HG03175 (cell line): ENCODE measurements at regions not wholly inside any gene's neighbourhood (a gene's known extent, or its start where the extent isn't known, plus 50 kb on each side); places are given as distances from the start of the nearest gene placed in this dataset.
A peak's percentile ranks its signal among the peaks of the same experiment; 100 is the strongest.

ENCODE experiments used
- ATAC-seq: cut with Tn5 transposase; IDR thresholded peaks from one replicate; pipeline ENCODE4 v1.9.1; 2021; ENCODE audit warnings: mild to moderate bottlenecking, moderate library complexity; ENCODE audit not compliant: unreplicated experiment

DNA sequence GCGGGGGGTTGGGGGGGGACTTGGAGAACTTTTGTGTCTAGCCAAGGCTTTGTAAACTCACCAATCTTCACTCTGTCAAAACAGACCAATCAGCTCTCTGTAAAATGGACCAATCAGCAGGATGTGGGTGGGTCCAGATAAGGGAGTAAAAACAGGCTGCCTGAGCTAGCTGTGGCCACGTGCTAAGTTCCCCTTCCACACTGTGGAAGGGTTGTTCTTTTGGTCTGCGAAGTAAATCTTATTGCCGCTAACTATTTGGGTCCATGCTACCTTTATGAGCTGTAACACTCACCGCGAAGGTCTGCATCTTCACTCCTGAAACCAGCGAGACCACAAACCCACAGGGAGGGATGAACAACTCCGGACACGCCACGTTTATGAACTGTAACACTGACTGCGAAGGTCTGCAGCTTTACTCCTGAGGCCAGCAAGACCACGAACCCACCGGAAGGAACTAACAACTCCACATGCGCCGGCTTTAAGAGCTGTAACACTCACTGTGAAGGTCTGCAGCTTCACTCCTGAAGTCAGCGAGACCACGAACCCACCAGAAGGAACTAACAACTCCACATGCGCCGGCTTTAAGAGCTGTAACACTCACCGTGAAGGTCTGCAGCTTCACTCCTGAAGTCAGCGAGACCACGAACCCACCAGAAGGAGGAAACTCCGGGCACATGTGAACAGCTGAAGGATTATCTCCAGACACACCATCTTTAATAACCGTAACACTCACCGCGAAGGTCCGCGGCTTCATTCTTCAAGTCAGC is 186.6 kb downstream of the ID4 start:
- ATAC-seq: peak; percentile 91

DNA sequence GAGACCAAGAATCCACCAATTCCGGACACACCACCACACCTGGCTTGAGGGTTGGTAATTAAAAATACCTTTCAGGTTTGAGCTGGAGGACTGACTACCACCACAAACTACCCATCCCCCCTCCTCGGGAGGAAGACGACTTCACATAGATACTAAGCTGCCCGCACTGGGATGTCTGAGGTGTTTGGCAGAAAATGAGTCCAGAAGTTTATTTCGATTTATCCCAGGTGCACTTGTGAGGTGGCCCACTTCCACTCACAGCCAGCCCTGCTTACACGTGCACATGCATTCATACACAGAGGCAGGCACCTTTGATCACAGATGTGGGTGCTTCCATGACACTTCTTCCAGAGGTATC is 187.1 kb downstream of the ID4 start:
- ATAC-seq: no peak

DNA sequence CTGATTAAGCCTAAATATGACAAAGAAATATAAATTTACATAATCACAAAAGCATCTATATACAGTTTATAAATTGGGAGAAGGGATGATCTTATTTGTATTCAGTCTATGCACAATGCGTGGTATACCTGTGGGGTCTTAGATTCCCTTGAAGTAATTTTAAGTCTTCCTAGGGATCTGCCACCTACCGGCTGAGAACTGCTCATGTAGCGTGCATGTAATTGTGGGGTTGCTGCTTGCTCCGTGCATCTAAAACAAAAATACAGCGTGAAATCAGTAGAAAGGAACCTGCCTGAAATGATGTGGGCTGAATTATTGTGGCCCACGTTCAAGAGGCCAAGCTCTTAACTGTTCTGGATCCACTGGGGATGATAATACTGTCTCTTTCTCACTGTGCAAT is 187.3 kb downstream of the MBOAT1 start:
- no peak for ATAC-seq

DNA sequence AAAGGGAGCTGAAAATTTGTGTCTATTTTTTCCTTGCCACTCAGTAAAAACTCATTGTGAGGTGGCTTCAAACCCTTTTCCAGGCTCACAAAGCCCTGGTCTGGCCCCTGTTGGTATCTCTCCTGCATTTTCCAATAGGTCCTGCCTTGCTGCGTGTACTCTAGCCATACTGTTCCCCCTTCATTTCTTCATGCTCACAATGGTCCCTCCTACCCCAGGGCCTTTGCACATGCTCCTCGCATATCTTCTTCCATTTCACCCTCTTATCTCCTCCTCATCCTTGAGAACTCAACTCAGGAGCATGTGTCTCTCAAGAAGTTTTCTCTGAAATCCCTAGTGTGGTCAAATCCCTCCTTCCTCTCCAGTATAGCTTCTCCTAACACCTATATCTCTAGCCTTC is 186.6 kb downstream of the MBOAT1 start:
- no peak for ATAC-seq

DNA sequence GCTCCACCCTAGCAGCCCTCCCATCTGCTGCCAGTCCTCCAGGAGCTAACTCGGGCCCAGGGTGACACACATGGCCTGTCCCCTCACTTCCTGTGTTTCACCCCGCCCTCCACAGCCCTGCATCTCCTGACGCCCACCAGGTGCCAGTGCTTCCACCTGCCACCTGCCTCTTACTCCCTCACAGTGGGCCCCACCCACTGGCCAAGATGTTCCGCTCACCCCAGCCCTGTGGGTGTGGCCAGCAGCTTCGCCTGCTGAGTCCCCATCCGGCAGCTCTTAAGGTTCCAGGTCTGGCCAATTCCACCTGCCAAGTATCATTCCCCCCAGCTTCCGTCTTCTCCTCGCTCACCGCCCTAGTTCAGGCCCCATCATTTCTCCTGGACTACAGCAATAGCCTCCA is 184.1 kb downstream of the MBOAT1 start:
- no peak for ATAC-seq

DNA sequence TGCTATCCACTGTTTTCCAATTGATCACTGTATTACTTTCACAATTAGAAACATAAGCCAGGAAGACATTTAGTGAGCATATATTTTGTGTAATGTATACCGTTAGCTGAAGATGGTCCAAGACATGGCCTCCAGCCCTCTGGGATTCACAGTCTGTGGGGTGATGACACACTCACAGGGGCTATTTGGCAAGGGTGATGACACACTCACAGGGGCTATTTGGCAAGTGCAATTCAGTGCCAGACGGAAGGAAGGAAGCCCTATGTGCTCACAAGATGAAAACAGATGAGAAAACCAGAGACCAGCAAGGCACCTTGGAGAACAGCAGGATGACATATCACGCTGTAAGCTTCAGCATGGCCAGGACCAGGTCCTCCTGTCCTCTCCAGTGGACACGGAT is 183.7 kb downstream of the MBOAT1 start:
- ATAC-seq: no peak

DNA sequence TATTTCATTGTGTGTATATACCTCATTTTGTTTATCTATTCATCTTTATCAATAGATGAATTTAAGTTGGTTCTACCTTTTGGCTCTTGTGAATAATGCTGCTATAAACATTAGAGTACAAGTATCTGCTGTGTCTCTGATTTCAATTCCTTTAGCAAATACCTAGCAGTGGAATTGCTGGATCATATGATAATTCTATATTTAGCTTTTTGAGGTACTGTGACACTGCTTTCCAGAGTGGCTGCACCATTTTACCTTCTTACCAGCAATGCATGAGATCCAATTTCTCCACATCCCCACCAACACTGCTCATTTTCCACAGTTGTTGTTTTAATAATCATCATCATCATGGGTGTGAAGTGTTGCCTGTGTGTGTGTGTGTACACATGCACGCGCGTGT is 182.3 kb downstream of the MBOAT1 start:
- ATAC-seq: no peak

DNA sequence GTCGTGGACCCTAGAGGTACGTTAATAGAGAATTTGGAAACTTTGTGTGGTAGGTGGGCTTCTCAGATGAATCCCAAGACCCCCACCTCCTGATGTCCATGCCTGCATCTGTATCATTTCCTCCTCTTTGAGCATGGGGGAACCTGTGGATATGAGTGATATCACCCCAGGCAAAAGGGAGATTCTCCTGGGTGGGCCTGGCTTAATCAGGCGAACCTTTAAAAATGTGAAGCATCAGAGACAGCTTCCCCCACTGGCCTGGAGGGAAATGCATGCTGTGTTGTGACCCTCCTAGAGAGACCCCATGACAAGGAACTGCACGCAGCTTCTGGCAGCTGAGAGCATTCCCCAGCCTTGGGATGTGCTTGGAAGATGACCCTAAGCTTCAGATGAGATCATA is 180.9 kb downstream of the MBOAT1 start:
- ATAC-seq: no peak

DNA sequence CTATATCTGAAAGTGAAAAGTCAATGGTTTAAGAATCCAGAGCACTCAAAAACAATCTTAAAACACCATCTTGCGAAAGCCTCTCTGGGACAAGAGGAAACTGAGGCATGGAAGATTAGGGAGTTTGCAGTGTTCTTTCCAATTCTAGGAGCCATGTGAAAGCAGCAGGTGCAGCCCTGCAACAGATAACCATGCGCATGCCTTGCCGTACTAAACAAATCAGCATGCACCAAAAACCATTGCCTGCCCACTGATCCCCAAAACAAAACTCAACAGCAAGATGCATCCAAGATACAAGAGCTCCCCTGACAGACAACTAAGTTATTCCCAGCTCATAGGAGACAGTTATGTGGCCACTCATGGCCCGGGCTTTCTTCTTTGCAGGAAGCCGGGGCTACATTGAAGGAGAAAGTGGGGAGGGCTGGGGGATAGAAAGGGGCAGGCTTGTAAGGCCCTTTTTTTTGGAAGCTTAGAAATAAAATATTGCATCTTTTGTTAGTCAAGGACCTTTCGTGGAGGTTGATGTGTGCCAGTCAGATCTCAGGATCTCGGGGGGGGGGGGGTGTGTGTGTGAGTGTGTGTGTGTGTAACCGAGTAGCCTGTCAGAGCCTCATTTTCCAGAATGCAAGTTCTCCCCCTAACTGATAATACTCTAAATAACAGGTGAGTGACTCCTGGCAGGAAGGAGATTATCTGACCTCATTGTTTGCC is 178.4 kb downstream of the MBOAT1 start:
- no peak for ATAC-seq

DNA sequence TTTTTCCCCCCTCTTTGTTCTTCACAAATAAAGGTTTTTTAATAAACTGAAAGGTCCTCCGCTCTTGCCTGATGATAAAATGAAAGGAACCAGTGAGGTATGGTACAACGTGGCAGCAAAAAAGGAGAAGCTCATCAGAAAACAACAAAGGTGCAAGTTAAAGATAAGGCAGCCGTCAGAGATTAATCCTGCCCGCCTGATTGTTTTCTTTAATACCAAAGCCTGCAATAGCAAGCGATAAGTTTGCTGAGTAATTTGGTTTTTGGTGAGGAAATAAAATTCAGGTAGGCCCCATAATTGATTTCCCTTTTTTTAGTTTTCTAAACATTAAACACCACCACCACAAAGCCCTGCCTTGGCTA is 177.9 kb downstream of the MBOAT1 start:
- no peak for ATAC-seq

DNA sequence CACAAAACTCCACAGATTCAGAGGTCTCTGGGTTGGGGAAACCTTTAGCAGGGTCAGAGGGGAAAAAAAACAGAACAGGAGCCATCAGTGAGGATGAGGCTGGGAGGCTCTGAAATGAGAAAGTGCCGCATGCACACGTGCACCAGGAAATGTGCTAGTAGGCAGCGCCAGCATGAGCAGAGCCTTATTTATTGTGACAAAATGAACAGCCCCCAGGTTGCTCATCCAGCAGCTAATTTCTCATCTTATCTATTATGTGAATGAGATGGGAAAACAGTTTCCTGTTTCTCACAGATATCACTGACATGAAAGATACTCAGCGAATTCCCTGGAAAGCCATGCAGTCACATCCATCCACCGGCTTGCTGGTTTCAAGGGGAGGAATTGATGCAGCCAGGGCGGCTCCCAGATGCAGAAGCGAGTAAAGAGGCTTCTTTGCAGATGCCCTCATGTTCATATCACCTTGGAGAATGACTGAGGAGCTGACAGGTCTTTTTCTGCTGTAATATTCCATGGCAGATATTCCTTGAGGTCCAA is 176.1 kb downstream of the MBOAT1 start:
- no peak for ATAC-seq

DNA sequence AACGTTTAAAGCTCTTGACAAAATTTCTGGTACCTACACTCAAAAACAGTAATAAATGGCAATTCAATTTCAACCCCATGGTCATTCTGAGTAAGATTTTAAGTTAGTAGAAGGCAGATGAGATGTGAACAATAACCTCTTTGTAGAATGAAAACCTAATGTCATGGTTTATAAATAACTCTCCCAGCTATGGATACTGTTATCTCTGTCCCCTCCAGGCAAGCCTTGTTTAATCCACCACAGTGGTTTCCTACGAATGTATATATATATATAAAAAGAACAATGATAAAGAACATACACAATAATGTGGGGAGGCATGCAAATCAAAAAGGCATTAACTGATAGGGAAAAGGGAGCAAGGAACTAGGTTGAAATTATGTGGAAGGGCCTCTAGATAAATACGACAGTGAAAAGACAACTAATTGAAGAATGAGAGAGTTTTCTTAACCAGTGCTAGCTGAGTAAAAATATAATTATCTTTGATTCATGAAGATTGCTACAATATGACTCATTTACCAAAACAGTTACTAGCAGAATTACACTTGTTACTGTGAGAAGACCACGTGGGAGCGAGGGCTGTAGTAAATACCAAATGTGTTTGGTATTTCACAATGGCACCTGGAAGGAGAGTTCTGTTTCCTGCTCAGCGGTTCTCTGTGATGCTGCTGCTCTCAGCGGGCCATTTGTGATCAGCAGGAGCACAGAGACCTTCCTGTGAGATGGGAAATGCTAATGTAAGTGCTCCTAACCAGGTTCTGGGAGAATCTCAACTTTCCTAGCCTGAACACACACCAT is 173.7 kb downstream of the MBOAT1 start:
- no peak for ATAC-seq

DNA sequence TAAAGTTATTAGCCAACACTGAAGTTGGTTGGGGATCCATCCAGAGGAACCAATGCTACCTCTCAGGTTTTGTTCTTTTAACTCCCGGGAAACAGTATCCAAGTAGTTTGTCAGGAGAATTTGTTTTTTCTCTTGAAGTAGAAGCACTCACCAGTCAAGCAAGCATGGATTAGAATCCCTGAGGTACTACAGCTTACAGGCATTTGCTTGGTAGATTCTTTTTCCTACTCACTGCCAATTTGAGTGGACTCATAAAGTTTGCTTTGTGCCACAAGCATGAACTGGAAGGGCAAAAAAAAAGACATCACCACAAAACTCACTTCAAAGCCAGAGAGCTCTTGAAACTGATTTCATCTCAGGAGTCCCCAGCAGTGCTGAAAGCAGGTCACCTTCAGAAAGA is 167.4 kb downstream of the MBOAT1 start:
- ATAC-seq: no peak
